Stimulated activated CD4-positive, alpha-beta T cell treated with anti-CD3 and anti-CD28 coated beads, Interleukin-1b, Interleukin-23, amount 100 ng/mL, for 24 hours (primary cell): ENCODE measurements at regions not wholly inside any gene's neighbourhood (a gene's known extent, or its start where the extent isn't known, plus 50 kb on each side); places are given as distances from the start of the nearest gene placed in this dataset.
"Not testable (repeated sequence)": the region's sequence is repeated elsewhere in the genome, so short reads cannot be mapped to it uniquely, and the experiment has no call there.

Experiments
- DNase-seq, 4 experiments: peaks; one replicate each; pipeline ENCODE4 v3.0.0-alpha.2; 2020; ENCODE audit warnings: low read depth in 4 of 4, low spot score in 1 of 4

- no peak for DNase-seq
Measured at GRCh38 chr7:46137725-46138124, 216.7 kb upstream of the IGFBP3 start.

GRCh38 chr7:46135557-46135956 lies 214.5 kb upstream of the IGFBP3 start:
- DNase-seq: no peak

GRCh38 chr7:46134795-46135194 lies 213.7 kb upstream of the IGFBP3 start:
- DNase-seq: no peak

DNA sequence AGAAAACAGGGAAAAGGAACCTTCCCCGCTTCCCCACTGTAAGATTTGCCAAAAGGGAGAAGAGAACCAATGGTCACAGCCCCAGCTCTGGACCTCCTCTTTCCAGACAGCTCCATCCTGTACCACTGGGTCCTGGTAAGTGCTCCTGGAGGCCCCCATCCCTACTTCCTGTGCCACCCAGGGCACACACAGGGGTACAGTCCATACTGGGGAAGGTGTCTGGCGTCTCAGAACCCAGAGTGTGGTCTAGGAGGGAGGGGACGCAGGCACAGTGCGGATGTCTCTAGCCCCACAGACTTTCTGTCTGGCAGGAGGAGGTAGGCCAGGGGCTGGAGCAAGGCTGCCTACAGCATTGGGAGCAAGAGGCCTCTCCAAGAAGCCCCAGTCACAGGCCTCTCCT lies 213.3 kb upstream of the IGFBP3 start:
- no peak for DNase-seq

- no peak for DNase-seq
Measured at GRCh38 chr7:46133751-46134150, 212.7 kb upstream of the IGFBP3 start.

DNA sequence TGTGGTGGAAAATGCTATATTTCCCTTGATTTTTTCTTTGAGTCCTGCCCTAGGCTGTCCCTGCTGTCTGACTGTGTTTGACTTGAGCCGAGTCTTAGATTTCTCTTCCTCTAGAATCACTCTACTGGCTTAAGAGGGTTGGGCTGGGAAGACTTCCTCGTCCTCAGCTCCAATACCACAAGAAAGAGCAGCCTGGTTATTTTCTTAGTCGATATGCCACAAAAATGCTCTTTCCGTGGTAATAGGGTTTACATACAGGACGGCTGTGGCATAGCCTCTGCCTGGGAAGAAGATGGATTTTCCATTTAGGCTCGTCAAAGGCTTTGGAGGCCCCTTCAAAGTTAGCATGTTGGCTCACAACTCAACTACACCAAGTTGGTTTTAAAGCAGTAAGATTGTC lies 212.0 kb upstream of the IGFBP3 start:
- no peak for DNase-seq

- DNase-seq: no peak
Measured at GRCh38 chr7:46131916-46132795, 211.1 kb upstream of the IGFBP3 start.

GRCh38 chr7:46129831-46130230 lies 208.8 kb upstream of the IGFBP3 start:
- DNase-seq: no peak

GRCh38 chr7:46127814-46128213 lies 206.7 kb upstream of the IGFBP3 start:
- no peak for DNase-seq

DNA sequence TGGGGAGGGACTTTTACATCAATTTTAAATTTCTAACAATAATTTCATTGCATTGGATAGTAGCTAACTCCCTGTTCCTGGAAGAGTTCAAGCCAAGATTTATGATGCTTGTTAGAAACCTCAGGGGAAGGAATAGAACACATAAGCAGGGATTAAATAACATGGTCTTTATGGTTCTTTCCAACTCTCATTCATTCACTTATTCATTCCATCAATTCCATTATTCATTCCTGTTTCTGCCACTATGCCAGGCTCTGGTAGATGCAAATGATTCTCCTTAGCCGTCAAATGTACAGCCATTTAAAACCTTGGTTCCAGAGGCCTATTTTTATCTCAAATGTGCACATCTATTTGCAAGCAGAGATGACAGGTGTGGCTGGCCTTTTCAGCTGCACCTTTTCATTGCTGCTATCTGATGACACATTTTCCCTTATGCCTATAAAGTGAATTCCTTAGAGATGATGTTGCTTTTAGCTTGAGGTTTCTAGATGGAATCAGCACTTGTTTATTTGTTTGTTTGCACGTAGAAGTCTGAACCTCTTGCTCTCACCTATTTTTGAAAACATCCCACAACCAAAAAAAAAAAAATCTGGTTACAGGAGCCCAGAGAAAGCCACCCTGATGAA lies 205.7 kb upstream of the IGFBP3 start:
- no peak for DNase-seq

DNA sequence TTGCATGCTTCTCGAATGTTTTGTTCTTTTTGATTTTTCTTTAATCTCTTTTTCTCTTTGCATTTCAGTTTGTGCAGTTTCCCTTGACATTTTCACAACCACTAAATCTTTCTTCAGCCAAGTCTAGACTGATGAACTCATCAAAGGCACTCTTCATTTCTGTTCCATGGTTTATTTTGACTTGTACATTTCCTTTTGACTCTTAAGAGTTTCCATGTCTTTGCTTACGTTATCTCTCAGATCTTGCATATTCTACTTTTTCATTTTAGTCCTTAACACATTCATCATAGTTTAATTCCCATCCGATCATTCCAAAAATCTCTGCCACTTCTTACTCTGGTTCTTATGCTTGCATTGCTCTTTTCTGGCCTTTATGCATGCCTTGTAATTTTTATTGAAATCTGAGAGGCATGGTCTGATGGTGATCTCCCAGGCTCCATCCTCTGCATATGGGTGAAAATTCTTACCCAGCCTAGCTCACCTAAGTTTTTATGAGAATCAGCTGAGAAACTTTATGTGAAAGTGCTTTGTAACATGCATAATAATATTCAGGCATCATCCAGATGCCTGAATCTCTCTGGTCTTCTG lies 202.8 kb upstream of the IGFBP3 start:
- DNase-seq: no peak

- no peak for DNase-seq
Measured at GRCh38 chr7:46115410-46115809, 194.3 kb upstream of the IGFBP3 start.

- no peak for DNase-seq
Measured at GRCh38 chr7:46109437-46109836, 188.4 kb upstream of the IGFBP3 start.

DNA sequence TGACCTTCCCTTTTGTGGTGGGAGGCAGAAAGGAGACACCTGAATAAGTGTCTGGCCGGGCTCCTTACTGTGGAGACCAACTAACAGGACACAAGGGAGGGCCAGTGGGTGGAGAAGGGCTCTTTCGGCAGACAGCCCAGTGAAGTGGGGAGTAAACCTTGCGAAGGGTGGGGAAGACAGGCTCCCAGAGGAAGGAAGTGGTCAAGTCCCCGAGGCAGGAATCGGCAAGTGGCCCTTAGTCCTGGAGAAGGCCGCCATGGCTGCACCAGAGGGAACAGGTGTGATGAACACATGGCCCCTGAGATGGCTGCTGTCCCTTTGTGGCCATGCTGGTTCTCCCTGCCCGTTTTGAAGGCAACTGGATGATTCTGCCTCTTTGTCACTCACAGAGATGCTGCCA lies 187.2 kb upstream of the IGFBP3 start:
- no peak for DNase-seq

DNA sequence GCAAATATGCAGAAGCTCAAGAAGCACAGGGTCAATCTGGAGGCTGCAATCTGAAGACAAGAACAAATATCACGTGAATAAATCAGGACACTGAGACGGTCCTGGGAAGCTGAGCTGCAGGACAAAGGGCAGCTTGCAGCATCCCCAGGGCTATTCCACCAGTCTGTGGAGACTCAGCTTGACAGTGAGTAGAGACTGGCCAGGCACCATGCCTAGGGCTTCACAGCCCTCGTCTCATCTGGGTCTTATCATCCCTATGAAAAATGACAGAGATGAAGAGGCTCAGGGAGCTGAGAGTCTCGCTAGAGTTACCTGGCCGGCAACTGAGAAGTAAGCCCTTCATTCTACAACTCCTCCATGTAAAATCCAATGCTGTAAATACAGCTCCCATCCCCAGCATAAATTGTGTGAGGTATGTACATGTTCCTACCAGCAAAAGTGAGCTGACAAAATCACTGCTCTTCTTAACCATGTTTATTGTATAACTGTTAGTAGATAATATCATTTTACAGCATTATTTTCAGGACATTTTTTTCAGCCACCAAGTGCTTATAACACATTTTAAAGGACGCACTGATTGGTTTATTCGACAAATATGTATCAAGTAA lies 186.6 kb upstream of the IGFBP3 start:
- DNase-seq: no peak

- DNase-seq: no peak
Measured at GRCh38 chr7:46100521-46100920, 179.4 kb upstream of the IGFBP3 start.

DNA sequence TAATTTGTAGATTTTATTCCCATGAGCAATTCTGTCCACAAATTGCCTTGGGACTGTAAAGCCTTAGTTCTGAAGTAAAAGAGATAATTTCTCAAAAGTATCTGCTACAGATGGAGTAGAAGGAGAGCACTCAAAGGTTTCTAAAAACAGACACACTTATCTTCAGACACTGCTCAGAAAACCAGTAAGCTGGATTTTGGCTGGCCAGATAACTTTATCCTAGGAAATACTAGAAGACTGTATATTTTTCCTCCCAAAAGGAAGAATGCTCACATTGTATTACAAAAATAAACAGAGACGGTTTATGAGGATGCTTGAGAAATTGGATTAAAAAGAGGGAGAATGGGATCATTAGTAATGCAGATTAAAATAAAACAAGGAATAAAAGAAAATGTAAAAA lies 178.0 kb upstream of the IGFBP3 start:
- DNase-seq: no peak

DNA sequence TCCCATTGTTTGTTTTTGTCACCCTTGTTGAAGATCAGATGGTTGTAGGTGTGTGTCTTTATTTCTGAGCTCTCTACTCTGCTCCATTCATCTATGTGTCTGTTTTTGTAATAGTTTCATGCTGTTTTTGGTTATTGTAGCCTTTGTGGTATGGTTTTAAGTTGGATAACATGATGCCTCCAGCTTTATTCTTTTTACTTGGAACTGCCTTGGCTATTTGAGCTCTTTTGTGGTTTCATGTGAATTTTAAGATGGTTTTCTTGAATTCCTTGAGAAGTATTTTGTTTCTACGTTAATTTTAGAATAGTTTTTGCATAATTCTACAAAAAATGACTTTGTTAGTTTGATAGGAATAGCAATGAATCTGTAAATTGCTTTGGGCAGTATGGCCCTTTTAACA lies 170.0 kb upstream of the IGFBP3 start:
- no peak for DNase-seq

DNA sequence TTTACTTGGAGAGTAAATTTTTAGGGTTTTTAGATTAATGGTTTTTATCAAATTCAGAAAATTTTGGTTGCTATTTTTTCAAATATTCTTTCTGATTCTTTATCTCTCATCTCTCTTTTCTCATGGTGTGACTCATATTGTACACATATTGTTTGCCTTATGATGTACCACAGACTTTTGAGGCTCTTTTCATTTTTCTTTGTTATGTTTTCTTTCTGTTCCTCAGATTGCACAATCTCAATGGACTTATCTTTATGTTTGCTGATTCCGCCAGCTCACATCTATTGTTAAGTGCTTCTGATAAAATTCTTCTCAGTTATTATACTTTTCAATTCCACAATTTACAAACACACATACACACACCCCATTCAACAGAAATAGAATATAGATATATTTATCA lies 168.2 kb upstream of the IGFBP3 start:
- no peak for DNase-seq

GRCh38 chr7:46088486-46088885 lies 167.4 kb upstream of the IGFBP3 start:
- DNase-seq: not testable (repeated sequence)

DNA sequence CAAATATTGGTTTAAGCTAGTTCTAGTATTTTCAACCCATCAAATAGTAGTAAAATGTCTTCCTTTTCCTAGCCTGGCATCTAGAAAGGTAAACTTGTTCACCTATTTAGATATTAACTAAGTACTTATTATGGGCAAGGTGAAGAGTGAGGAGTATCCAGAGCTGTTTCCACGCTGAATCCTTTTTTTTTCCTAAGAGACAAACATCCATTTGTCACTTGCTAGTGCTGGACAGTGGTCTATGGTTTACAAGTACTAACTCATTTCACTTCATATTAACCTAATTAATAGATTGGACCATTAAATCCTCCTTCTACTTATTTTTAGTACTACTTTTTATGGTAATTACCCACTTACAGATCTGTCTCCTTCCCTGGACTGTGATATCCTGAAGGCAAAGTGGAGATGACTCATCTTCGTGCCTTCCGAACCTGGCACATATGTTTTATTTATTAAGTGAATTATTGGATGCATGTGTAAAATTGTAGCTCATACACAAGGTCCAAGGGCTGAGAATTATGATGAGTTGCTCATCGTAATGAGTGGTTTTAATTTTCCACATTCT lies 159.6 kb upstream of the IGFBP3 start:
- no peak for DNase-seq

GRCh38 chr7:46079421-46079820 lies 158.3 kb upstream of the IGFBP3 start:
- DNase-seq: no peak
